Stimulated activated naive CD8-positive, alpha-beta T cell treated with anti-CD3 and anti-CD28 coated beads, Interleukin-15, Interleukin-2, amounts not matched to agents 100 U/mL and 50 U/mL, for 24 hours (primary cell): ENCODE measurements at regions not wholly inside any gene's neighbourhood (a gene's known extent, or its start where the extent isn't known, plus 50 kb on each side); places are given as distances from the start of the nearest gene placed in this dataset.
"Not testable (repeated sequence)": the region's sequence is repeated elsewhere in the genome, so short reads cannot be mapped to it uniquely, and the experiment has no call there.

Source experiments
- ATAC-seq: fragments of 150-1000 bp; cut with Tn5 transposase; one replicate; pipeline ENCODE4 v1.10.0; 2021
- DNase-seq: peaks from one replicate; pipeline ENCODE4 v3.0.0; 2021

- DNase-seq, result no peak
Observed at GRCh38 chr5:89844548-89844947, 565.0 kb downstream of the CETN3 start.

GRCh38 chr5:89842531-89842930 lies 567.0 kb downstream of the CETN3 start:
- ATAC-seq (no peak), DNase-seq (no peak)

More at GRCh38 chr5:89844548-89844947, 565.0 kb downstream of the CETN3 start:
- ATAC-seq, result no peak

- DNase-seq (no peak), ATAC-seq (no peak)
Observed at GRCh38 chr5:89840906-89841305, 568.6 kb downstream of the CETN3 start.

DNA sequence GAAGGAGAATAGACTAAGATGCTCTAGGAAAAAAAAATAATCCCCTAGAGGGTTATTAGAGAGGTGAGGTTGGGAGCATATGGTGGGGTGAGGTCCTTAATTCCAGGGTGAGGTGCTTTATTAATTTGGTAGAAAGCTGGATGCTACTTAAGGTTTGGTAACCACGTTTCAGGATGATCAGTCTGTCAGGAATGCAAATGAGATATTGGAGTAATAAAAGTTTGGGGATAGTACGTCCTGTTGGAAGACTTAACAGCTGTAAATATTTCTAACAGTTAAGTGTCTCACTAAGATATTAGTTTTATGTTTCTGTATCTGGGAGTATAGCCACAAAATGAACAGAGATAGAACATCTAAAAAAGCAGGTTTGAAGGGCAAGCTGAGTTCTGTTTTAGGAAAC lies 578.9 kb downstream of the CETN3 start:
- ATAC-seq (no peak), DNase-seq (no peak)

DNA sequence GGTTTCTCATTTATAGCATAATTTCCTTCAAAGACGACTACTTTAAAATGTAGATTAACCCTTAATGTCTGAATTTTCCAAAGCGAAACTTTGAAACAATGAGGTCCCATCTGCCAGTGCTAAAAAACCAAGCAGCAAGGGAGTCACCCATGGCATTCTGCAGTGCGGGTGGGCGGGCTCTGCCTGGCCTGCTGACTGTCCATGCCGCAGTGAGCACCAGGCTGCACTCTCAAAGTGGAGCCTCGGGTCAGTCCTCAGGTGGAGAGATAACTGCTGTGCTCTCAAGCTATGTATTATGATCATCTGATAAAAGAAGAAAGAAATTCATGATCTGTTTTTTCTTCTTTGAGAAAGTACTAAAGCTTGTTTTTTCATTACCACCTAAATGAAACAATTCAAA lies 581.6 kb downstream of the CETN3 start:
- ATAC-seq (no peak), DNase-seq (no peak)

DNA sequence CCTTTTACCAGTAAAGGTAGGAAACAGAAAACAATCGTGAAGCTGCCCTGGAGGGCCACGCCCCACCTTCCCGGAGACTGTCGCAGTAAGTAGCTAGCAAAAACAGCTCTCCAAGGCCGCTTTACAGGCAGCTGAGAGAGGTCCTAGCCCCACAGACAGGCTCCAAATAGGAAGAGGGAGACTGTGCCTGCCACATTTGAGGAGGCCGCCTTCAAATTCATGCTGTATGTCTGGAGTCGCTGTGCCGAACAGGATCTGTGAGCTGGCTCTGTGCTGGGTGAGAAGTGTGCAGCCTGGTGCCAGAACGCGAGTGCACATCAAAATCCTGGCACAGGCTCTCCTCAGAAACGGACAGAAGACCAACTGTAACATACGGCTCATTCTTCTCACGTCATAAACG lies 582.2 kb downstream of the CETN3 start:
- DNase-seq (no peak), ATAC-seq (no peak)

DNA sequence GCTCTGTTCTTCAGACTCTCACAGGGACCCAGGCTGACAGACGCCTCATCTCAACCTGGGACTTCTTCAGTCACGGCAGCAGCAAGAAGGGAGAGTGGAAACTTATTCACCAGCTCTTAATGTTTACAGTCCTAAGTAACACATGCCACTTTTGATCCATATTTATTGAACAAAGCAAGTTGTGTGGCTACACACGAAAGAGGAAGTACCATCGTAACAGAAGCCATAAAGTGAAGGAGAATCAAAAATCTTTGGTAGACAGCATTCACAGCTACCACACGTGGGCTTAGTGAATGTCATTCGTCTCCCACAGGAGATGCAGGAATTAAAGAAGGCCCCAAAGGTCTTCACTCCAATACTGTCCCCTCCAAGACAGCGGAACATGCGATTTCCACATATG lies 582.6 kb downstream of the CETN3 start:
- no peak for DNase-seq
- ATAC-seq, result no peak

GRCh38 chr5:89823046-89823445 lies 586.5 kb downstream of the CETN3 start:
- ATAC-seq (no peak), DNase-seq (no peak)

DNA sequence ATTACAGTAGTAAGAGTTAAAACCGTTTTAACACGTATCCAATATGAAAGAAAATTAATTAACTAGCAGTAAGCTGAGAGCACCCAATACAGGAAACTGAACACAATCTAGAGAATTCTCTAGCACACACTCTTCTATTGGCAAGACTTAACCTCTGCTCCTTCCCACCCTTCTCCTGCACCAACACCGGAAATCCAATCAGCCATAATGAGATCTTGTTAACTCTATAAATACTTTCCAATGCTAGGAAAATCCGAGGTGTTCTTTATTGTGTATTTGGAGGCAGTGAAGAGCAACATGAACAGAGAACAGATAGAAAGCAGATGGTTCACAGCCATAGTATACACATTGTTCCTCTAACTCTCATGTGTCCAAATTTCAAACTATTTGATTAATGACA lies 591.7 kb downstream of the CETN3 start:
- DNase-seq (no peak), ATAC-seq (no peak)

GRCh38 chr5:89816038-89816437 lies 593.5 kb downstream of the CETN3 start:
- ATAC-seq, result no peak
- DNase-seq, result no peak

- DNase-seq, ATAC-seq: not testable (repeated sequence)
Observed at GRCh38 chr5:89800735-89801134, 608.8 kb downstream of the CETN3 start.

- not testable (repeated sequence) for ATAC-seq, DNase-seq
Observed at GRCh38 chr5:89794504-89794903, 615.1 kb downstream of the CETN3 start.

DNA sequence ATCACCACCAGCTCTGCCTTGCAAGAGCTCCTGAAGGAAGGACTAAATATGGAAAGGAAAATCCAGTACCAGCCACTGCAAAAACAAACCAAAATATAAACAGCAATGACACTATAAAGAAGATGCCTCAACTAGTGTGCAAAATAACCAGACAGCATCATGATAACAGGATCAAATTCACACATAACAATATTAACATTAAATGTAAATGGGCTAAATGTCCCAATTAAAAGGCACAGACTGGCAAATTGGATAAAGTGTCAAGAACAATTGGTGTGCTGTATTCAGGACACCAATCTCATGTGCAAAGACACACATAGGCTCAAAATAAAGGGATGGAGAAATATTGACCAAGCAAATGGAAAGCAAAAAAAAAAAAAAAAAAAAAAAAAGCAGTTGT lies 629.8 kb downstream of the CETN3 start:
- not testable (repeated sequence) for ATAC-seq, DNase-seq

DNA sequence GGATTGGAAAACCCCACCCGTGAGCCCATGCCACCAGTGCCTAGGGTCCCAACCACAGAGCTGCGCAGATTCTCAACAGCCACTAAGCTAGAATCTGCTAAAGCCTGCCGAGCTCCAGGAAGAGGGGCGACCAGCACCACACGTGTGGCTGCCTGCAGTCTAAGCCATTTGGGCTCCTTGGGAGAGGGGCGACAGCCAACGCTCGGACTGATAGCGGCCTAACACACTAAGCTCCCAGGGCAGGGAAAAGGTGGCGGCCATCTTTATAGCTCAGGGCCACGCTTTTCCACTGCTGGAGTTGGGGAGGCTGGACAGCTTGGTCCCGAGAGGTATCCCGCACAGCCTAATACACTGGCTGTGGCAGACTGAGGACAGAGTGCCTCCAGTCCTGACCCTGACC lies 631.8 kb downstream of the CETN3 start:
- no peak for DNase-seq
- no peak for ATAC-seq

DNA sequence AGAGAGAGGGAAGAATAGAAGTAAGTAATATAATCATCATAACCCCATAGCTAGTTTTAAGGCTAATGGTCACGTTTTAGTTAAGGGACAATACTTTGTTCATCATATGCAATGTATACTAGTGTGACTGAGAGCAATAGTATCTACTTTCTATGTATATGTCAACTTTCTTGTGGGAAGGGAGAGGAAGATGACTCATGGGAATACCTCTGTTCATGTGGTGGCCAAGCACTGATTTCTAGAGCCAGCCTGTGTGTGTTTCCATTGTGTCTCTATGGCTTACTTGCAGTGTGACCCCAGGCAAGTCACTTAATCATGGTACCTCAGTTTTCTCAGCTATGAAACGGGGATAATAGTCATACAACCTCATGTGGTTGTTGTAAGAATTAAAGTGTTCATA lies 639.6 kb downstream of the CETN3 start:
- no peak for DNase-seq
- ATAC-seq, result no peak

- no peak for DNase-seq
- no peak for ATAC-seq
Observed at GRCh38 chr5:89759802-89760201, 649.8 kb downstream of the CETN3 start.

- DNase-seq, result no peak
- no peak for ATAC-seq
Observed at GRCh38 chr5:89758146-89758545, 651.4 kb downstream of the CETN3 start.

- DNase-seq (no peak), ATAC-seq (no peak)
Observed at GRCh38 chr5:89756955-89757354, 652.6 kb downstream of the CETN3 start.

- DNase-seq (no peak), ATAC-seq (no peak)
Observed at GRCh38 chr5:89755024-89755423, 654.5 kb downstream of the CETN3 start.

GRCh38 chr5:89735082-89735481 lies 674.5 kb downstream of the CETN3 start:
- DNase-seq, result no peak
- ATAC-seq, result no peak

- DNase-seq (no peak), ATAC-seq (no peak)
Observed at GRCh38 chr5:89733772-89734171, 675.8 kb downstream of the CETN3 start.

DNA sequence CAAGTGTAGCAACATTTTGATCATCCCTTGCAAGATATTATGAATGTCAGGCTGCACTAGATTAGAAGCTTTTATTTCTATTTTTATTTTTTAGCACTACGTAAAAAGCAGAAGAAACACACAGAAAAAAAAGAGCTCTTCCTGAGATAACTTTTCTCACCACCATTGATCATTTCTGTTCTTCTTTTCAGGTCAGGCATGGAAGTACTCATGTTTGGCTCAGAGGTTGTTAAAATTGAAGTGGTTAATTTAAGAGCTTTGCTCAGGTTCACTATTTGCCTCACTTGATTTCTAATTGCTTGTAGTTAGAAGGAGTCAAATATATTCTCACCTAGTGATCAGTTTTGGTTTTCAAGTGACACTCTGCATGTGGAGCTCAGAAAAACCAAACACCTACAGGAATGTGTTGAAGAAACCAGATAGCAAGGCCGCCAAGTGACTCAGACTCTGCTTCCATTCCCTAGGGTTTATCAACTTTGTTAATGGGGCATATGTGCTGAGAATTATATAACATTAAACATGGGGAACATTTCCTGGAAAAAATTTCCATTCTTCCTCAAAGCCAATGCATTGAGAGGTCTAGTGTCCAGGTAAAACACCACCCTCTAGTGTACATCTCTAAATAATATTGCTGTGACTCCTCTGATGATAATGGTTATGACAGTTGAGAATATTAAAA lies 679.8 kb downstream of the CETN3 start:
- ATAC-seq (no peak), DNase-seq (no peak)

- DNase-seq (no peak), ATAC-seq (no peak)
Observed at GRCh38 chr5:89728750-89729149, 680.8 kb downstream of the CETN3 start.

- ATAC-seq, result no peak
- DNase-seq, result no peak
Observed at GRCh38 chr5:89728134-89728533, 681.4 kb downstream of the CETN3 start.
